GM21723 (cell line): ENCODE measurements at regions not wholly inside any gene's neighbourhood (a gene's known extent, or its start where the extent isn't known, plus 50 kb on each side); places are given as distances from the start of the nearest gene placed in this dataset.

Experiments
- ATAC-seq: cut with Tn5 transposase; IDR thresholded peaks from one replicate; pipeline ENCODE4 v1.9.1; 2021; ENCODE audit warnings: mild to moderate bottlenecking, moderate library complexity; ENCODE audit not compliant: unreplicated experiment

DNA sequence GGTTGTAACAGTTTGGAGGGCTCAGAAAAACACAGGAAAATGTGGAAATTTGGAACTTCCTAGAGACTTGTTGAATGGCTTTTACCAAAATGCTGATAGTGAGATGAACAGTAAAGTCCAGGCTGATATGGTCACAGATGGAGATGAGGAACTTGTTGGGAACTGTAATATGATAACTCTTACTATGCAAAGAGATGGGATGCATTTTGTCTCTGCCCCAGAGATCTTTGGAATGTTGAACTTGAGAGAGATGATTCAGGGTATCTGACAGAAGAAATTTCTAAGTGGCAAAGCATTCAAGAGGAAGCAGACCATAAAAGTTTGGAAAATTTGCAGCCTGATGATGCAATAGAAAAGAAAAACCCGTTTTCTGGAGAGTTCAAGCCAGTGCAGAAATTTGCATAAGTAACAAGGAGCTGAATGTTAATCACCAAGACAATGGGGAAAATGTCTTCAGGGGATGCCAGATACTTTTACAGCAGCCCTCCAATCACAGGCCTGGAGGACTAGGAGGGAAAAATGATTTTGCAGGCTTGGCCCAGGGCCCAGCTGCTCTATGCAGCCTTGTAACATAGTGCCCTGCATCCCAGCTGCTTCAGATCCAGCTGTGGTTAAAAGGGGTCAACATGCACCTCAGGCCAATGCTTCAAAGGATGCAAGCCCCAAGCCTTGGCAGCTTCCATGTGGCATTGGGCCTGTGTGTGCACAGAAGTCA lies 572.7 kb upstream of the ATP2B1 start:
- no peak for ATAC-seq

DNA sequence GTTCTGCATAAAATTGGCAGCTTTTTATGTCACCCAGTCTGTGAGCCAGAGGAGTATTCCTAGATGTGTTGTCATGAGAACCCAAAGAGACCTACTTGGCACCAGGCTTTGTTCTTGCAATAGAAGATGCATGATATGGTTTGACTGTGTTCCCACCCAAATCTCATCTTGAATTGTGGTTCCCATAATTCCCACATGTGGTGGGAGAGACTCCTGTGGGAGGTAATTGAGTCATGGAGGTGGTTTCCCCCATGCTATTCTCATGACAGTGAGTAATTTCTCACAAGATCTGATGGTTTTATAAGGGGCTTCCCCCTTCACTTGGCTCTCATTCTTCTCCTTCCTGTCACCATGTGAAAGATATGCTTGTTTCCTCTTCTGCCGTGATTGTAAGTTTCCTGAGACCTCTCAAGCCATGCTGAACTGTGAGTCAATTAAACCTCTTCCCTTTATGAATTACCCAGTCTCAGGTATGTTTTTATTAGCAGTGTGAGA lies 572.0 kb upstream of the ATP2B1 start:
- ATAC-seq = peak; percentile 74

DNA sequence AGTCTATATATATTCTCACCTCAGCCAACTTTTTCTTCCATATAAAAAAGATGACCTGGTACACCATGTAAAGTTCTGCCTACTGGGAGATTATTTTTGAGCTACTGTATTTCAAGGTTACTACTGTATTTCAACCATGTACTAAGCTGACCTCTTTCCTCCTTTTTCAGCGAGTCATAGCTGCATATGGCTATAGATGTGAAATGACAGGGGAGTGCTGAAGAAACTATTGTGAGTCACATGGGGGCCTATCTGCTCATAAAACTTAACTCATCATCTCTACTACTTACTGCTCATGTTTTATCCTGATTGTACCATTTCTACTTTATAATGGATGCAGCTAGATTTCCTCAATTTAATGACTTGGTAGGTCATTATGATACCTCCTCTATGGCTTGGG lies 571.4 kb upstream of the ATP2B1 start:
- ATAC-seq = peak; percentile 31

DNA sequence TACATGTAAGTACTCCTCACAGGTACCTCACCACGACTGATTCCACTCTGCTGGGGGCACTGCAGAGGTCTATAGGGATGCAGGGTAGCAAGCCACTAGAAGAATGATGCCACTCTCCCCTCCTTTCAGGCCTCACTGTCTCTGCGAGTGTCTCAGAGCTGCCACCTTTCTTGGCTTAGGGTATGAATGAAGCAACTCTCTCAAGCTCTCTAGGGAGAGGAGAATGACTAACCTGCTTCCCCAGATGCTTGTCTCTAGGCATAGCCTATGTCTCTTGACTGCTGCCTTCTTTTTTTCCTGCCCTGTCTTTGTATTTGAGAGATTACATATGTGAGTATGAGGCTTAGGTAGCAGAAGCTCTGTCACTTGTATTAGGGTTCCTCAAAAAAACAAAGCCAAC lies 566.5 kb upstream of the ATP2B1 start:
- ATAC-seq = no peak

DNA sequence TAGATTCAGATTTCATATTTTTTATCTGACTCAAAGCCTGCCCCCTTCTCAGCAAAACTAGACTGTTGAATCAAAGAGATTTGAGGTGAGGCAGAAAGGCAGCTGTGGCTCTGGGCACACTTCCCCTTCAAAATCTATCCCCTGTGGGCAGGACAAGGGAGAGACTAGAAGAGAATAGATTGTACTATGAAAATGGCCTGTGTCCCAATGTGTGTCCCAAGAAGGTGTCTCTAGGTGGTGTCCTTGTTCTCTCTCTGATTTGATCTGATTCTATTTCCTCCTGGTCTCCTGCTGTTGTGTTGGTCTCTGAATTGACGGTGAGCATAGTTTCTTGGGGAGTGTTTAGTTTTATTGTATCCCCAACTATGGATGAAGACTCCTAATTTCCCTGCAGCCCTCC lies 565.8 kb upstream of the ATP2B1 start:
- ATAC-seq = no peak

DNA sequence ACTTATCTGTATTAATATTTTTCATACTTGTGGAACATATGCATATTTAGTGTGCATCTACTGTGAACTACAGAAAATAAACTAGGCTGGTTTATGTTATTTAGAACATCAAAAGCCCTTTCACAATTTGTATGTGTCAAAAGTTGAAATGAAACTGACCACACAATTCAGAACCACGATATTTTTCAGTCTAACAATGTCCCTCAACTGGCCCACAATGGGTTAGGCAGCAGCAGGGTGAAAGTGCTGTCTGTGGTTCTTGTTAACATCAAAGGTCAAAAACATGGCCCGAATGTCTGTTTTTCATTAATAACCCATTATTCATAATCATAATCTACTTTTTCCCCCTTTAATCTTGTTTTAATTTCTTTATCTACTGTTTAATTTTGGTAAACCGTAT lies 559.9 kb upstream of the ATP2B1 start:
- ATAC-seq = peak; percentile 62

DNA sequence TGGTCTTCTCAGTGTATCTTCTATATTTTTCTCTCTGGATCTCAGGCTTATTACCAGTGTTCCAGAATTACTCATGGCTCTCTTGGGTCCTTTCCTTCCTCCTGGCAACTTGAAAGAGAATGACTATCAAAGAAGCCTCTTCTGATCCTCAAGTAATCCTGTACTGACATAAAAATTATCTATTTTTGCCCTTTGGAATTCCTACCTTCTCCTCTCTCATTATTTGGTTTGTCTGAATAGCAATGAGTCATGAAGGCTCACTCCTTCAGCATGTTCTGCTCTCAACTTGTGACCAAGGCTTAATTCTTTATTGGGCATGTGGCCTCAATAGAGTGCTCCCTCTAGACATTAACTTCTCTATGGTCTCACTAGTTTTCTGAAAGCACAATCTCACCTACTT lies 553.6 kb upstream of the ATP2B1 start:
- ATAC-seq = no peak

DNA sequence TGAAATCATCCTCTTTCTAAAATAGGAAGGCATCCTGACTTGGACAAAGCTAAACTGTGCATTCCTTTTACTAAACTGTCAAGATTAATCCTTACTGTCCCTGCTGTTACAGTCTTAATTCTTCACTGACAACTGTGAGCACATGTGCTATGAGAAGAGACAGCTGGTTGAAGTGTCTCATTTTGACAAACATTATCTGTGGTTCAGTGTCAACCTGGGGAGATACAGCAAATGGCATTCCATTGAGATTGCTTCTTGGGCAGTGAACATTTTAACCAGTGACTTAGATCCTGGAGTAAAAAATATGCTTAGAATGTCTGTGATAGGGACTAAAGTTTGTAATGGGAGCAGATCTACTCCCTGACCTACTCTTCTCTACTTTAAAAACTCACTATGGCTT lies 552.6 kb upstream of the ATP2B1 start:
- no peak for ATAC-seq

DNA sequence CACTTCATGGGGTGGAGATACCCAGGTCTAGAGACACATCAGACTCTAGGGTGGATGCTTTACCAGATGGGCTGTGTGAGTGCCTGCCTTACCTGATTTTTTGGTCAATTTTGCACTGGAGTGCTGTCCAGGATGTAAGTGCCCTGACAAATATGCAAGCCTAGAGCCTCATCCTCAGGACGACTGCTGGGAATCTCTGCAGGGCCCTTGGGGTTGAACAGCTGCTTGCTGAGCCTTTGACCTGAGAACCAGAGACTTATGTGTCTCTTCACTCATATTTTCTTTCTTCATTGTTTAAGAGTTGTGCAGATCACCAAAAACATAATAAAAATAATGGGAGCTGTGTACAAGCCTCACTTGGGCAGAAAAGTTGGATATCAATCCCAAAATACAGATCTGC lies 551.5 kb upstream of the ATP2B1 start:
- ATAC-seq = no peak

DNA sequence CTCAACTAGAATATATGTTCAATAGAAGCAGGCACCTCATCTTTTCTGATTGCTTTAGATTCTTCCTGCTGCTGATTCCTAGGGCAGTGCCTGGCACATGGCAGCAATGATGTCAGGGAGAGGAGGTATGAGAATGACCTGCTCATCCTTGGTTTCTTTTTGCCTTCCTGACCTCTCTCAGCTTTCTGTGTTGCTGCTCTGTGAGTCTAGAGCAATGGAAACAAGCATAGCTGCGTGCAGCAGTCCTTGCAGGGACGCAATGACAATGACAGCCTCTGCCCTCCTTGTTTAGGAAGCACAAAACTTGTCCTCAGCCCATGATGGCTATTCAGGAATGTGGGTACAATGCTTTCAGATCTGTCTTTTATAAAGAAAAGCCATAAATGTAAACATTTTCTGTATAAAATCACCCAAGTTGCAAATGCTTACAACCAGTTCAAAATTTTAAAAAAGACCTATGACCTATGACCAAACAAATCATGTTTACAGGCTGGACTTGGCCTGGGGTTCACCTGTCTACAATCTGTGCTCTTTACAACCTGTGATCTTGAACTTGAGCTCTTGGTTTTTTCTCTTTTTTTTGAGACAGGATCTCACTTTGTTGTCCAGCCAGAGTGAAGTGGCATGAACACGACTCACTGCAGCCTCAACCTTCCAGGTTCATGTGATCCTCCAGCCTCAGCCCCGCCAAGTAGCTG lies 549.4 kb upstream of the ATP2B1 start:
- ATAC-seq = no peak

DNA sequence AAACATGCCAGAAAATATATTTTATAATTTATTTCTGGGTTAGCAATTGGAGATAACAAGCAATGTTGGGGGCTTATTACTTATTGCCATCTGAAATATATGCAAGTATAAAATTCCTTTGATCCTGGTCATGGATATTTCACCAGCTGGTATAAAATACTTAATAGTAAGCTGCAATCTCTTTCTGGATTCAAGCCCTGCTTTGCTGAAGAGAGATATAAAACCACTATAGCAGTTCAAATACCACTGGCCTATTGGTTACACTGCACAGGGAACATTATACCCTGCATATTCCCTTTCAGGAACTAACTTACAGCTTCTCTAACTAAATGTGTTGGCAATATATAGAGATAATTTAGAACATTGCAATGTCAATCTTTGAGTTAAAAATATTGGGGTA lies 546.2 kb upstream of the ATP2B1 start:
- ATAC-seq = no peak

DNA sequence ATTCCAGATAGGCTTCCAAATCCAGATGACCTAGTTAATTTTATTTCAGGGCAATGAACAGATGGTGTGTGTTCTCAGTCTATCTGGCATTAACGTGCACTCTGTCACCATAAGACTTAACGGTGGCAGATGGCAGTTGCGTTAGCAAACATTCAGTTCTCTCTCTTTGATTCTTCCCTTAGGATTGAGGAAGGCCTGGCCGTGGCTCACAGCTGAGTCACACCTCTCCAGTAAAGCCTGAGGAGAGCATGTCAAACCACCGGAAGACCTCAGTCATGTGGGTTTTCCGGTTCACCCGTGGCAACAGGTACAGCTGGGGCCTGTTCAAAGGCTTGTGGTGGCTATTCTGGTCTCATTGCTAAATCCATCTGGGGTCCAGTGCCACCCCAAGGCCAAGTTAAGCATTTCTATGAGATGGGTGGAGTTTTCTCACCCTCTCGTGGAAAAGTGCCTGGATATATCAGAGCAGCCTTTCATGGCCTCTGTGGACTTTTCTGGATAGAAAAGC lies 545.1 kb upstream of the ATP2B1 start:
- ATAC-seq = peak; percentile 100

DNA sequence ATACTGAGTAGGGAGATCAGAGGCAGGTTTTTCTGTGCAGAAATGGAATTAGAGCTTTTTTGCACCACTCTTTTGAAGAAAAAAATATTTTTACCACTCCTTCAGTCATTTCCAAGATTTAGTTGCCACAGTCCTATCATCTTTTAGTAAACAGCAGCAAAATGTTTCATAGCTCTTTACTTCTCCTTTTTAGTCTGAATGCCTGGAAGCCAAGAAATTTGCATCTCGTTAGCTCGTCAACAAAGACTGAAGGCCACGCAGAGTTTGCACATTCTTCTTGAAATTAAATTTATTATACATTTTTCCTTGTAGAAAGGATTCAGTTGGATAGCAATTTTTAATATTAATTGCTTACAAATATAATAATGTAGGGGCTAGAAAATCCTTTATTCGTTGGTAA lies 544.5 kb upstream of the ATP2B1 start:
- no peak for ATAC-seq

DNA sequence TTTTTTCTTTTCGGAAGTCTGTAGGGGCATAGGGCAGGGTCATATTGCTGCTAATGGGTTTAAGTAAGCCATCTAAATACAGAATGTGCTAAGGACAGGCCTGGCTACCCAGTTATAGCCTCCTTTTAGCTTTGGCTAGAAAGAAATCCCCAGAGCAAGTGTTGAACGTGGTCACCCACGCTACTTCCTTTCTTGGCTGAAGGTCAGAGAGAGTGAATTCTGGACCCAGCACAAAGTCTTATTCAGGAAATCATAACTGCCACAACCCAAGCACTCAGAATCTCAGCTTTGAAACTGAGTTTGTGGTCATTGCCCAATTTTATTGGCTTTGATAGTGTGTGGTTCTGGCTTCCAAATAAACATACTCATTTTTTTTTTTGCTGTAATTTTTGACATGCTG lies 542.1 kb upstream of the ATP2B1 start:
- ATAC-seq = no peak

DNA sequence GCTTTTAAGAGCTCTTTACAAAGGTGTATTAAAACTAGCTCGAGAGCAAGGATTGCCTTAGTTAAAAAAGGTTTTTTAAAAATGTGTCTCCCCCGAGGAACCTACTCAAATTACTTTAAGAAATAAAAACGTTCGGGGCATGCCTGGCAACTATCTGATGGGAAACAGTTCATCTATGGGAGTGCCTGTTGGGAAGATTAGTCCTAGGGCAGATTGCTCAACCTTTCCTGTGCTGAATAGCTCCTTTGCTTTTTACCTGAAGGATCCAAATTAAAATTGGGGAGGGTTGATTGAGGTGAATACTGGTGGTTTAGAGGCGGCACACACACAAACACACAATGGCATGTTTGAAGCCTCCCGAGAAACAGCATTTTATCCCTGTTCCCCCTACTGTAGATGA lies 541.4 kb upstream of the ATP2B1 start:
- no peak for ATAC-seq

DNA sequence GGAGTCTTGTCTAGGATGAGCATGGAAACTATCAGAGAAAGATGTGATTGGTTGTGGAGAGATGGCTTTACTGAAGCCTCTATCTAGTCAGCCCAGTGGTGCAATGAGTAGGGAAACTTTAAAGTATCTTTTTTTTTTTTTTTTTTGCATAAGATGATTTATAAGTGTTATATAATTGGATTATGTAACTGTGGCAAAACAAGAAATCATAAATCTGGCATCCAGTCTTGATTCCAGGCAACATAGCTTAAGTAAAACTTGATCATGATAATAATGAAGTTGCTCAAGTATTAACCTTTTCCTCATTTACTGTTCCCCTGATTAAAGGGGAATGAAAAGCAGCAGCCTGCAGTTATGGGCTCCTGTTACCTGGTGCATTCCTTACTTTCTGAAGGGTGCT lies 538.0 kb upstream of the ATP2B1 start:
- no peak for ATAC-seq

DNA sequence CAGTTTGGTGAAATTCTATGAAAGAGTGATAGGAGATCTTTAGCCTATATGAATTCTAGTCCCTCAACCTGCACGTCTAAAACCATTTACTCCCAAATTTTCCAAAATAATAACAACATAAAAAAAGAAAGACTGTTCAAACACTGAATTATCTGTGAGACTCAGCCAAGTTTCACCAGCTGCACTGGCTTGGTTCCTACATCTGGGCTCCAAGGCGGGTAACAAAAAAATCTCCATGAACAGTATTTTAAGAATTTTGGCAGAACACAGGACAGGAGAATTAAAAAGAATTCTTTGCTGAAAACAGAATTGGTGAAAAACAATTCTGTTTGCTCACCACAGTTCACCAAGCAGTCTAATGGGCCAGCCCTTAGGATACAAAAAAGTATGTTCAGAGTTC lies 536.8 kb upstream of the ATP2B1 start:
- no peak for ATAC-seq

DNA sequence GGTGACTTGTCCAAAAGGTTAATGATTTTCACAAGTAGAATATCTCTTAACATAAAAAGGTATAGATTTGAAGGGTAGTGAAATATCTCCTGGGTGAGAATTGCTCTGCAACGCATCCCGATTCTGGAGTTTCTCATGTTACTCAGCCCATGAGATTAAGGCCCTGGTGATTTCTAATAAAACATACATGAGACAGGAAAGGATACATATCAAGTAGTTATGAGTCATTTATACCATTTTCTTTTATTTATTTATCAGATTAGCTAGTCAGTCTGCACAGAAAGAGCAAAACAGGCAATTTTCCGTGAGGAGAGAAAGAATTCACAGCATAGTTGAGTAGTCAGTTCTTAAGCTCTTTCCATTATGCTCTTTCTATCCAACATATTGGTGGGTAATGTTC lies 535.6 kb upstream of the ATP2B1 start:
- ATAC-seq = no peak

DNA sequence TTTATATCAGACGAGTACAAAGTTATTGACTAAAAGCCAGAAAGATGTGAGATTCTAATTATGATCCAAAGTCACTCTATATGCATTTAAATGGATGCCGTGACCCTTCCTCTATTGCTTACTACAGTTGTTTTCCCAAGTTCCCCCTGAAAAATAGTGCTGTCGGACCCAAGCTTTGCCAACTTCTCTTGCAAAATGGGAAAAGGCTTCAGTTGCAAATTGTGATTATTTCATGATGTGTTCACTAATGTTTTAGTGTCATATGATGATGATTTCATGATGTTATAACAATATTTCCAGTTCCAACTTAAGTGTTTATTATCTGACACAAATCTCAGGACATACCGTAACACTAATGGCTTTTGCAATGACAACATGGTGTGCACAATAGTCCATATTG lies 534.6 kb upstream of the ATP2B1 start:
- no peak for ATAC-seq

DNA sequence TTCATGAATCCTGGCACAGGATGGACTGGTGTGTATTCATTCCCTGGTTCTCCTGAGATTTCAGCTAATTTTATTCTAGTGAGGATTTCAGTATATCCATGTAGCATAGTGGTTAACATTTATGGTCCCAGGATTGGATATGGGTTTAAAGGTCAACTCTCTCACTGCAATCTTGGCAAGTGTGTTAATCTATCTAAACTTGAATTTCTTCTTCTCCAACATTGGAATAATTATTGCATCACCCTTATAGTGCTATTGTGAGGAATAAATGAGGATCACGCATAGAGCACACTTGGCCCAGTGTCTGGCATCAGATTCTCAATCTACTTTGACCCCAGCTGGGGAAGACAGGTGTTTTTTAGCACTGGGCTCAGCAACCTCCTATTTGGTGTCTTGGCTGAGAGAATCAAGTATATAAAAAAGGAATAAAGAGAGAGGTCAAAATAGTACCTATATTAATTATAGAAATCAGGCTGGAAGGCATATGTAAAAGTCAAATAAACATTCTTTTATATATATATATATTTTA lies 531.2 kb upstream of the ATP2B1 start:
- ATAC-seq = no peak

DNA sequence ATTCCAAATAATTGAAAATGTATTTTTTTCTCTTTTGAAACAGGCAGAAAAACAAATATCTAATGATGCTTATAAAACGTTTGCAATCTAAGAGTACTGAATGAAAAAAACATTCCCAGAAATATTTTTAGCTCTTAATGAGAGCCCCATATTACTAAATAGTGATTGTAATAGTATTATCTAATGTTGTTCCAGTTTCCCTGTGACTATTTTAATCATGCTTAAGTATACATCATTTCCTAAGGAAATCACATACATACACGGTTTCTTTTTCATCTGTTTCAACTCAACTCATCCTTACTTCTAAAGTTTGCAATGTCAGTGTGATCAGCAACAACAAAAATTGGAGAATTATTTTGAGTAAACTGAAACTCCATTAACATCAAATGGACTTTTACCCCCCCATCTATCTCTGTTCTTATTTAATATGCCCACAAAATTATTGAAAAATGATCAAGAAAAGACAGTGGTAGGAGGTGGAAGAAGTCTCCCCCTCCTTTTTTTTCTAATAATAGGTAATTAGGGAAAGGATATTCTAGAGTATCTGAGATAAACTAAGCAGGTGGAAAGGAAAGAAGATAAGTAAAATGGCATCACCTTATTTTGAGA lies 530.1 kb upstream of the ATP2B1 start:
- no peak for ATAC-seq

DNA sequence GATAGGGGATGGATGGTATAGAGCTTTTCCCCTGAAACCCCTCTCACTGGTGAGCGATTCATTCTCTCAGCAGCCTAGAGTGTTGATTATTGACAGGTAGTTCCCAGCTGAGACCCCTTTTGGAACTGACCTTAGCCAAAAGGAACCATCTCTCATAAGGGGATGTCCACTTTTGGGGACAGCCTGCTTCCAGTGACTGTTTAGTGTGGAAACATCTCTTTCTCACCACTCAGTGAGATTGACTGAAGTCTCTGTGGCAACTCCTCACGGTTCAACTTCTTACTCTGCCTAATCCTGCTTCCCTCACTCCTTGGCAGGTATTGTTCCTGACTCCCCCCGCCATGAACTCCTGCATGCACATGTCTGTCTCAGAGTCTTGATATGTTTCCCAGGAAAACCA lies 529.2 kb upstream of the ATP2B1 start:
- no peak for ATAC-seq
